SJCRH30 (cell line): ENCODE measurements at regions not wholly inside any gene's neighbourhood (a gene's known extent, or its start where the extent isn't known, plus 50 kb on each side); places are given as distances from the start of the nearest gene placed in this dataset.

Experiments used
- DNase-seq, 2 experiments: peaks; one replicate each; pipeline ENCODE4 v3.0.0-alpha.2; 2015 to 2020
- H3K27ac ChIP-seq: fragments of 250-450 bp; sonication (Bioruptor Pico); 2 replicates; pipeline ENCODE4 v1.5.1; 2020; ENCODE audit warnings: mild to moderate bottlenecking, moderate library complexity
- H3K27me3 ChIP-seq: fragments of 250-450 bp; sonication (Bioruptor Pico); 2 replicates; pipeline ENCODE4 v1.5.1; 2020; ENCODE audit warnings: mild to moderate bottlenecking, moderate library complexity
- H3K36me3 ChIP-seq: fragments of 250-450 bp; sonication (Bioruptor Pico); 2 replicates; pipeline ENCODE4 v1.5.1; 2020; ENCODE audit warnings: mild to moderate bottlenecking, moderate library complexity
- H3K4me1 ChIP-seq: fragments of 250-450 bp; sonication (Bioruptor Pico); 2 replicates; pipeline ENCODE4 v1.5.1; 2020; ENCODE audit warnings: mild to moderate bottlenecking, moderate library complexity
- H3K4me3 ChIP-seq: fragments of 250-450 bp; sonication (Bioruptor Pico); 2 replicates; pipeline ENCODE4 v1.5.1; 2020; ENCODE audit warnings: mild to moderate bottlenecking, moderate library complexity
- H3K9me3 ChIP-seq: fragments of 250-450 bp; sonication (Bioruptor Pico); replicated peaks from 2 replicates; pipeline ENCODE4 v1.5.1; 2020; ENCODE audit warnings: mild to moderate bottlenecking, moderate library complexity

DNA sequence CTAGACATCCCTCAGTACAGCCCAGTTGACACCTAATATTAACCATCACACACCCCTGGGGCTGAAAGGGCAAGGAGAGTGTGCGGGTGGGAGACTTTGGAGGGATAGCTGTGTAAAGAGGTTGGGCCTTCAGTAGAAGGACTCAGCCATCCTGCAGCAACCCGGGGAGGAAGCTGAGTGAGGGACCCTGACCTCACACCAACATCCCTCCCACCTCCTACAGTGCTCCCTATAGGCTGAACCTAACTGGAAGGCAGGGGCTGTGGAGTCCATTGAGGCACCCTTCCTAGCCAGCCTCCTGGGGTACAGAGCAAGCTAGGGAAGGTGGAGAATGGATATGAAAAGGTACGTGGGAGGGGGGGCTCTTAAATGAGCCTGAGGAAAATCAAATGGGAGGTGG lies 276.3 kb downstream of the PTTG2 start:
- no peaks in the 10 kb centered on the region for H3K4me1 ChIP-seq
- no peak overlapping the region for H3K27ac ChIP-seq
- H3K36me3 ChIP-seq, result no peaks in the 10 kb centered on the region
- H3K4me3 ChIP-seq, result no peak overlapping the region
- DNase-seq, result no peak
- H3K9me3 ChIP-seq, result peaks cover 2% of the 10 kb centered on the region; the same call in 1 of the 2 replicates
- no peaks in the 10 kb centered on the region; the same call in 1 of the 2 replicates for H3K27me3 ChIP-seq

DNA sequence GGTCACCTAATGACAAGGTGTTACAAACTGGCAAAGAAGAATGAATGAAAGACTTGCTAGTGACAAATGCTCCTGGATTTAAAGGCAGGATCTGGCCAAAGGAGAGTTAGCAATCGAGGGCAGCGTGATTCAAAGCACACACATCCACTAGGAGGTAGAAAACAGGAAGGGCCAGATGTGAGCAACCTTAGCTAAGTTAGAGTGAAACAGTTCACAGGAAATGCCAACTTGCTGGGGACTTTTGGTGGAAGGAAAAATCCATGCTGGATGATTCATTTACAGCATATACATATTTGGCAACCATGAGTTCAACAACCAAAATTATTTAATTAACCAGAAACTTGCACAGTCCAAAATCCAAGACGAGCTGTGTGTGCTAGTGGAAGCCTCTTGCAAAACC lies 276.9 kb downstream of the PTTG2 start:
- no peaks in the 10 kb centered on the region for H3K4me1 ChIP-seq
- no peak overlapping the region for H3K27ac ChIP-seq
- no peaks in the 10 kb centered on the region; the same call in 1 of the 2 replicates for H3K27me3 ChIP-seq
- H3K9me3 ChIP-seq, result peaks cover 2% of the 10 kb centered on the region; the same call in 1 of the 2 replicates
- no peak for DNase-seq
- no peak overlapping the region for H3K4me3 ChIP-seq
- H3K36me3 ChIP-seq, result no peaks in the 10 kb centered on the region

DNA sequence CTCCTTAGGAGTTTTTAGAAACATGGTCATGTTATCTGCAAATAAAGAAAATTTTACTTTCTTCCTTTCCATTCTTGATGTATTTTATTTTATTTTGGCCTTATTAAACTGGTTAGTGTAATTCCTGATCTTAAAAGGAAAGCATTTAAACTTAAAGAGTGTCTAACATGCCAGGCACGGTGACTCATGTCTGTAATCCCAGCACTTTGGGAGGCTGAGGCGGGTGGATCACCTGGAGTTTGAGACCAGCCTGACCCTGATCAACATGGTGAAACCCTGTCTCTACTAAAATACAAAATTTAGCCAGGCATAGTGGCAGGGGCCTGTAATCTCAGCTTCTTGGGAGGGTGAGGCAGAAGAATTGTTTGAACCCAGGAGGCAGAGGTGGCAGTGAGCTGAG lies 281.3 kb downstream of the PTTG2 start:
- no peak for DNase-seq
- no peak overlapping the region for H3K27ac ChIP-seq

DNA sequence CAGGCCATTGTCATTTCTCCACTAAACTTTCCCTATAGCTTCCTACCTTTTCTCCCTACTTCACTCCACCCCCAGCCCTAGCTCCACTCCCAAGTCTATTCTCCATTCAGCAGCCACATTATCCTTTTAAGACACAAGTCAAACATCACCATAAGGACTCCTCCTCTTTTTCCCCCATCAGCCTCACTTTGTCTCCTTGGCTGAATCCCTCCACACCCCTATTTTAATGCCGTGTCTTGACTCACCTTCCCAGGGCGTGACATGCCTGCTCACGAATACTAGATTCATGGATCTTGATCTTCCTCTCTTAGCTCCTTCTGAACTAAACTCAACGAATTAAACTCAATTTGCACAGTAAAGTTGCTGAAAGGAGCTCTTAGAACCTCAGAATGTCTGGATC lies 281.9 kb downstream of the PTTG2 start:
- H3K36me3 ChIP-seq, result no peaks in the 10 kb centered on the region
- no peaks in the 10 kb centered on the region; the same call in 1 of the 2 replicates for H3K27me3 ChIP-seq
- H3K4me1 ChIP-seq, result no peaks in the 10 kb centered on the region
- DNase-seq, result no peak
- no peak overlapping the region for H3K27ac ChIP-seq
- no peak overlapping the region for H3K4me3 ChIP-seq
- no peaks in the 10 kb centered on the region for H3K9me3 ChIP-seq

More for the DNA sequence above, 281.3 kb downstream of the PTTG2 start:
- H3K9me3 ChIP-seq, result no peaks in the 10 kb centered on the region
- H3K27me3 ChIP-seq, result no peaks in the 10 kb centered on the region; the same call in 1 of the 2 replicates
- H3K4me3 ChIP-seq, result no peak overlapping the region
- no peaks in the 10 kb centered on the region for H3K36me3 ChIP-seq
- no peaks in the 10 kb centered on the region for H3K4me1 ChIP-seq

DNA sequence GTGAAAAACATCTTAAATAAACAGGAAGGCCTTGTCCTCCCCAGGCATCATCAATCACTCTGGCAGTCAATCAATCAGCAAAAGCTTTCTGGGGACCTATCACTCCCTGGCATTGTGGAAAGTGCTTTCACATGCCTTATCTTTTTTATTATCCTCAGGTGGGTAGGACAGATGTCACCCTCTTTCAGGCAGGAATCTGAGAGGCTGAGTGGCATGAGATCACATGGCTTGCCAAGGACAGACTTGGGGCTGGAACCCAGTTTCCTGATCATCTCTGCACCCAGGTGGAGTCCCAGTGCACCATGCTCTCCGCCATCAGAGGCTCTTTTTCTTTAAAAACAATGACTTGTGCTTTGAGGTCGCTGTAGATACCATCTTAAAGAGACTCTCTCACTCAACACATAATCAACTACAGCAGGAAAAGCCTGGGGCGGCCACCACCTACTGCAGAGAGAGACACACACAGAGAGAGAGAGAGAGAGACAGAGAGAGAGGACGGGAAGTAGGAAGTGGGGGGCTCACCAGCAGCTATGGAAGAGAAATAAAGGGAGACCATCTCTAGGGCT lies 282.7 kb downstream of the PTTG2 start:
- no peak overlapping the region for H3K27ac ChIP-seq
- H3K4me3 ChIP-seq, result no peak overlapping the region
- no peaks in the 10 kb centered on the region for H3K4me1 ChIP-seq
- H3K27me3 ChIP-seq, result no peaks in the 10 kb centered on the region; the same call in 1 of the 2 replicates
- no peaks in the 10 kb centered on the region for H3K36me3 ChIP-seq
- DNase-seq, result no peak
- no peaks in the 10 kb centered on the region for H3K9me3 ChIP-seq

DNA sequence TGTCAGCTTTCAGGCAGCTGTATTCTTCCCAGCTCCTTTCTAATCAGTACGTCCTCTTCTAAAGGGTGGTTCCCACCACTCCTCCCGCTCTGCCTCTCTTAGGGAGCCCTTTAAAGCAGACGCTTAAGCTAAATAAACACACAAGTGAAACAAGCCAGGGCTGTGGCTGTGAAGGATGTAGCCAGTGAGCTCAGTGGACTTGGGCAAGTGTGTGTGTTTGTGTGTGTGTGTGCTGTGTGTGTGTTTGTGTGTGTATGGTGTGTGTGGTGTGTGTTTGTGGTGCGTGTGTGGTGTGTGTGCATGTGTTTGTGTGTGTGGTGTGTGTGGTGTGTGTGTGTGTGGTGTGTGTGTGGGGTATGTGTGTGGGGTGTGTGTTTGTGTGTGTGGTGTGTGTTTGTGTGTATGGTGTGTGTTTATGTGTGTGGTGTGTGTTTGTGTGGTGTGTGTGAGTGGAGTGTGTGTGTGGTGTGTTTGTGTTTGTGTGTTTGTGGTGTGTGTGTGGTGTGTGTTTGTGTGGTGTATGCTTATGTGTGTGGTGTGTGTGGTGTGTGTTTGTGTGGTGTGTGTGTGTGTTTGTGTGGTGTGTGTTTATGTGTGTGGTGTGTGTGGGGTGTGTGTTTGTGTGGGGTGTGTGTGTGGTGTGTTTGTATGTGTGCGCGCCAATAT lies 283.3 kb downstream of the PTTG2 start:
- no peak overlapping the region for H3K27ac ChIP-seq
- H3K4me3 ChIP-seq, result no peak overlapping the region
- no peaks in the 10 kb centered on the region for H3K36me3 ChIP-seq
- H3K27me3 ChIP-seq, result no peaks in the 10 kb centered on the region; the same call in 1 of the 2 replicates
- no peaks in the 10 kb centered on the region for H3K4me1 ChIP-seq
- no peaks in the 10 kb centered on the region for H3K9me3 ChIP-seq
- DNase-seq, result peak in 1 of 2 experiments; percentile 12

DNA sequence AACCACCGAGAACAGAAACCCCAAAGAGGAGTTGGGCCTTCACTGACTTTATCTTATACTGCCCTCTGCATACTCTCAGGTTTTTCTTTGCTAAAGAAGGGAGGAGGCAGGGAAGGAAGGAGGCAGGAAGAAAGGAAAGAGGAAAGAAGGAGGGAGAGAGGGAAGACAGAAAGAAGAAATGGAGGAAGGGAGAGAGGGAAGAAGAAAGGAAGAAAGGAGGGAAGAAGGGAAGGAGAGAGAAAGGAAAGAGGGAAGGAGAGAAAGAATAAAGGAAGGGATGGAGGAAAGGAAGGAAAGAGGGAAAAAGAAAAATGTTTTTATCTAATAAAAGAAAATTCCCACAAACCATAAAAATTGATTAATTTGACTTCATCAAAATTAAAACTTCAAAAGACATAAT lies 294.6 kb downstream of the PTTG2 start:
- H3K36me3 ChIP-seq, result no peaks in the 10 kb centered on the region
- H3K27ac ChIP-seq, result no peak overlapping the region
- peaks cover 7% of the 10 kb centered on the region for H3K9me3 ChIP-seq
- H3K27me3 ChIP-seq, result no peaks in the 10 kb centered on the region
- H3K4me3 ChIP-seq, result no peak overlapping the region
- H3K4me1 ChIP-seq, result no peaks in the 10 kb centered on the region
- no peak for DNase-seq

DNA sequence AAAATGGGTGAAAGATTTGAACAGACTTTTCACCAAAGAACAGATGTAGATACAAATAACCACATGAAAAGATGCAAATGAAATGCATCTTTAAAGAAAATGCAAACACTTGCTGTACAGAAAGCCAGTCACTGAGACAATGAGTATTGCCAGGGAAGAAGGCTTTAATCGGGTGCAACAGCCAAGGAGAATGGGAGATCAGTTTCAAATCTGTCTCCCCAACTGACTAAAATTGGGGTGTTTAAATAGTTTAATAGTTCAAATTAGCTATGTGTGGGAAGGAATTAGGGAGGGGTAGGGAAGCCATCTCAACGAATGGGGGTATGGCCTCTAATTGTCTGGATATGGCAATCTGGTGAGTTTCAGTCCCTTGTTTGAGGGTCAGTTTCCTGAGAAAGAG lies 295.4 kb downstream of the PTTG2 start:
- Histone ChIP-seq H3K4me3 (no peak overlapping the region), H3K27ac (no peak overlapping the region), H3K9me3 (peaks cover 7% of the 10 kb centered on the region), H3K36me3 (no peaks in the 10 kb centered on the region), H3K27me3 (no peaks in the 10 kb centered on the region), H3K4me1 (no peaks in the 10 kb centered on the region)
- no peak for DNase-seq

DNA sequence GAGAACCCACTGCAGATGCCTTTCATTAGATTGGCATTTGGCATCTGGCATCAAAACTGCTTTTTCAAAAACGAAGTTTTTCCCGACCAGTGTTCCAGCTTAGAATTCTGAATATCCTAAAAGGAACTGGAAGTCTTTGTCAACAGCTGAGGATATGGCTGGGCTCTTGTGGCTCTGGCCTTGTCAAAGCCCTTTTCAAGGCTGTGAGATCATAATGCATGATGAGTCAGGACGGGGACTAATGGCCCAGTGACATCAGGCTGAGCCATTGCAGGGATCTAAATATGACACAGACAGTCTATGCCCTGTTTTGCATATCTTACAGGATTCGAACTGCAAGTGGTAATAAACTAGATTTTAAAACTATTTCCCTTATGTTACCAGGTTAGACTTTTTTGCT lies 306.4 kb downstream of the PTTG2 start:
- DNase-seq, result peak; percentile 11 to 29
- Histone ChIP-seq H3K27ac (no peak overlapping the region), H3K36me3 (no peaks in the 10 kb centered on the region), H3K4me1 (no peaks in the 10 kb centered on the region), H3K9me3 (no peaks in the 10 kb centered on the region), H3K27me3 (0 out of 2 replicates have a peak, but pooled peaks cover 3% of the 10 kb centered on the region), H3K4me3 (no peak overlapping the region)

DNA sequence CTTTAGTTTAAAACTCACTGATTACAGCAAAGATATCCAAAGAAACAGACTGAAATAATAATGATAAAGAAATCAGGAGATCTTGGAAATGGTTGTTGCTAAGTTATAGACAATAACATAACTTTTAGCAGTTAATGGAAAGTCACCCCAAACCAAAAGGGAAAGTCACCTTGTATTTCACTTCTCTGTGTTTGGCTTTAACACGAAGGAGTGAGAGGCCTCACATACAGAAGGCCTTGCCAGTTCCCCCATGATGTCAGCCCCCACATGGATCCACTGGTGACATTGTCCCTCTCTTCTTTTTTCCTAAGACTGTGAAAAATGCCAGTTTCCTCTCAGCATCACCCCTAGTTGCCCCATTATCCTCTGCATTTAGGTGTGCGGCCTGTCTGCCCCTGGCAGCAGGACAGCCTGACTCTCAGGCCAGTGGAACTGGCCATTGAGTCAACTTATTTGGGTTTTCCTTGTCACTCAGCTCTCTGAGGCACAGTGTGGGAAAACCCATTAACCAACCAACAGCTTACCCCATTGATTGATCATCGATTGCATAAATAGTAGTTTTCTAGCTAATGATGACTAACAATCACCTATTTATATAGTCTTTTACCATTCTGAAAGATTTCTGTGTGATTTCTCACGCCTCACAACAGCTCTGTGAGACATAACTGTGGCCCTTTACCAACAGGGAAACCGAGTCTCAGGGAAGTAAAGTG lies 308.1 kb downstream of the PTTG2 start:
- no peak for DNase-seq
- no peak overlapping the region for H3K27ac ChIP-seq
- H3K27me3 ChIP-seq, result 0 out of 2 replicates have a peak, but pooled peaks cover 3% of the 10 kb centered on the region
- no peaks in the 10 kb centered on the region for H3K9me3 ChIP-seq
- no peaks in the 10 kb centered on the region for H3K4me1 ChIP-seq
- H3K36me3 ChIP-seq, result no peaks in the 10 kb centered on the region
- H3K4me3 ChIP-seq, result no peak overlapping the region

DNA sequence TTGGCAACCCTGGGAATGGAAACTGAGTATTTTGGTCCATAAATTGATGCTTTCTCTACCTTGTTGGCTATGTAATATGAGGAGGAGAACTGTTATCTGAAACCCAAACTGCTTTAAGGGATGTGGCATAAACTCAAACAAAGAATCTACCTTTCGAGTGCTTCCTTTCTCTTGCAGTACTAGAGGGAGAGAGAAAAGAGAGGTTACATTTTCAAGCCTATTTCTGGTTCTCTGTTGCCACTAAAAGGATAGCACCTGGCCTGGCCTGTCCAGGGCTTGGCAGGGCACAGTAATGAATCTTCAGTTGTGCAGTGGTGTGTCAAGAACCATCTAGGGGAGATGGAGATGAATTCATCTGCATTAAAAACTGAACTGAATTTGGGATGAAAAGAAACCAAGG lies 308.6 kb downstream of the PTTG2 start:
- DNase-seq, result no peak
- Histone ChIP-seq H3K27ac (no peak overlapping the region), H3K36me3 (no peaks in the 10 kb centered on the region), H3K9me3 (no peaks in the 10 kb centered on the region), H3K27me3 (0 out of 2 replicates have a peak, but pooled peaks cover 3% of the 10 kb centered on the region), H3K4me3 (no peak overlapping the region), H3K4me1 (no peaks in the 10 kb centered on the region)

DNA sequence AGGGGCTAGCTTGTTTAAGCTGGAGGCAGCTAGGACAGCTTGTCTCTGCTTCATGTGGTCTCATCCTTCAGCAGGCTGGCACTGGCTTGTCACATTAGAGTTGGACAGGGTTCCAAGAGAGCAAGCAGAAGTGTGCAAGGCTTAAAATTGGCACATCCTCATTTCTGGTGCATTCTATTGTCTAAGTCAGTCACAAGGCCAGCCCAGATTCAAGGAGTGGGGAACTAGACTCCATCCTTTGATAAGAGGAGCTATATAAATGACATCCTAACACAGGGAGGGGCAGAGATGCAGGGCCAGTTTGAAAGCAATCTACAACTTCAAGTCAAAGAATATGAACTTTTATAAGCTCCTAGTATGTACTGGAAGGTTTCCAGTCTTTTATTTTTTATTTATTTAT lies 313.2 kb downstream of the PTTG2 start:
- Histone ChIP-seq H3K36me3 (no peaks in the 10 kb centered on the region), H3K27ac (no peak overlapping the region), H3K4me1 (no peaks in the 10 kb centered on the region), H3K27me3 (0 out of 2 replicates have a peak, but pooled peaks cover 7% of the 10 kb centered on the region), H3K4me3 (no peak overlapping the region), H3K9me3 (no peaks in the 10 kb centered on the region)
- DNase-seq, result no peak

DNA sequence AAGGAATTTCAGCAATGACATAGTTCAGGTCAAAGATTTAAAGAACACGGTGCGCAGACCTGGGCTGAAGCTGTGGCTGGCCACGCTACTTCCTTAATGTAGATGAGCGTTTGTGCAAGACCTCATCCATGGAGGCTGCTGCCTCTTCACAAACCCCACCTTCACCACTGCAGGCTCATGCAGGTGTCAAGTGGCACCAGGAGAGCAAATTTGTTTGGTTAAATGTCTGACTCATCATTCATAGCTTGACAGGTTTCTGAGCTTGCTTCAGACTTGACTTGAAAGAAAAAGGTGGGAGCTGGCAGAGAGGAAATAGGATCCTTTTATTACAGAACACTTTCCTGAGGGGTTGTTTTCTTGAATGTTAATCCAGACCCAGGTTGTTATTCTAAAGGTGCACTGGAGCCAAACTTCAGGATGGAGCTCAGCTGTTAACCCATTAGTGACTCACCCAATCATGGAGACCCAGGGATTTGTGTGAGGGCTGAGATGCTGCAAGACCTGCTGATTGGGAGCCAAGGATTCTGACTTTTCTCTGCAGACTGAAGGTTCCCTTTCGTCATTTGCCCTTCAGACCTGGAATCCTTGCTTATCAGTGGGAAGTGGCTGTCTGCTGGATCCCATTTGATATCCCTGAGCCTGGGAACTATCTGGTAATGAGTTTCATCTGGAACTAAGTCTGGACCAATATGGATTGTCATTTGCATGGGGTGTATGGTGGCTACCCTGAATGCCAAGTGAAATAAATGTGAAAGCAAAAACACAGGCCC lies 315.3 kb downstream of the PTTG2 start:
- Histone ChIP-seq H3K9me3 (no peaks in the 10 kb centered on the region), H3K36me3 (no peaks in the 10 kb centered on the region), H3K27ac (no peak overlapping the region), H3K27me3 (0 out of 2 replicates have a peak, but pooled peaks cover 4% of the 10 kb centered on the region), H3K4me3 (no peak overlapping the region), H3K4me1 (no peaks in the 10 kb centered on the region)
- DNase-seq, result no peak

DNA sequence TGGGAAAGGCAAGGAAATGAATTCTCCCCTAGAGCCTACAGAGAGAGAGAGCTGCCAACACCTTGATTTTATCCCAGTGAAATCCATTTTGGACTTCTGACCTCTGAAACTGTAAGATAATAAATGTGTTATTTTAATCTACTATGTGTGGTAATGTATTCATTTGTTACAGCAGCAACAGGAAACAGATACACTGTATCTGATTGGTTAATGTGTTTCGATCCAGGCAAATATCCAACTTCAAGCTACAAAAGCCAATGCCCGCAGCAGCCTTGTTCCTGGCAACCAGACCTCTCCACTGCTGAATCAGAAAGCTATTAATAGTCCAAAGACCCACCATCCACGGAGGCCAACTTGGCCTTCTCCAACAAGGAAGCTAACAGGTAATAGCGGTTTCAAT lies 318.1 kb downstream of the PTTG2 start:
- Histone ChIP-seq H3K27me3 (0 out of 2 replicates have a peak, but pooled peaks cover 4% of the 10 kb centered on the region), H3K27ac (no peak overlapping the region), H3K36me3 (no peaks in the 10 kb centered on the region), H3K9me3 (no peaks in the 10 kb centered on the region), H3K4me1 (no peaks in the 10 kb centered on the region), H3K4me3 (no peak overlapping the region)
- no peak for DNase-seq

DNA sequence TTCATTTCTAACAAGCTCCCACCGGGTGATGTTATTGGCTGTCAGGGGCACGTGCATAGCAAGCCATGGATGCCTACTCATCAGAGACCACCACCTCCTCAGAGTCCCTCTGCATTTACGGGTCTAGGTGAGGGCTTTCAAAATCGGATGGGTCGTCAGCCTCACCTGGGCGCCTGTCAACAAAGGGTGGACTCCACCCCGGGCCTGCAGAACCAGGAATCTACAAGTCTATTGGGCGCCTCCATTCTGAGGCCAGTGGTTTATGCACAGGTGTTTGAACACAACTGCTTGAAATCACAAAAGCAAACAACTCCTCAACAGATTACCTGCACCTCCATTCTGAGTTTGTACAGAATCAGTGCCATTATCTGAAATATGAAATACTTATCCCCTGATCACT lies 318.9 kb downstream of the PTTG2 start:
- no peak for DNase-seq
- Histone ChIP-seq H3K27me3 (0 out of 2 replicates have a peak, but pooled peaks cover 4% of the 10 kb centered on the region), H3K9me3 (no peaks in the 10 kb centered on the region)

More for the DNA sequence above, 318.9 kb downstream of the PTTG2 start:
- H3K4me3 ChIP-seq, result no peak overlapping the region
- H3K36me3 ChIP-seq, result no peaks in the 10 kb centered on the region
- H3K27ac ChIP-seq, result no peak overlapping the region
- no peaks in the 10 kb centered on the region for H3K4me1 ChIP-seq
